Daoy (cell line): ENCODE measurements at regions not wholly inside any gene's neighbourhood (a gene's known extent, or its start where the extent isn't known, plus 50 kb on each side); places are given as distances from the start of the nearest gene placed in this dataset.

Experiments
- DNase-seq: peaks from one replicate; pipeline ENCODE4 v3.0.0-alpha.2; 2015; ENCODE audit warnings: low read depth

DNA sequence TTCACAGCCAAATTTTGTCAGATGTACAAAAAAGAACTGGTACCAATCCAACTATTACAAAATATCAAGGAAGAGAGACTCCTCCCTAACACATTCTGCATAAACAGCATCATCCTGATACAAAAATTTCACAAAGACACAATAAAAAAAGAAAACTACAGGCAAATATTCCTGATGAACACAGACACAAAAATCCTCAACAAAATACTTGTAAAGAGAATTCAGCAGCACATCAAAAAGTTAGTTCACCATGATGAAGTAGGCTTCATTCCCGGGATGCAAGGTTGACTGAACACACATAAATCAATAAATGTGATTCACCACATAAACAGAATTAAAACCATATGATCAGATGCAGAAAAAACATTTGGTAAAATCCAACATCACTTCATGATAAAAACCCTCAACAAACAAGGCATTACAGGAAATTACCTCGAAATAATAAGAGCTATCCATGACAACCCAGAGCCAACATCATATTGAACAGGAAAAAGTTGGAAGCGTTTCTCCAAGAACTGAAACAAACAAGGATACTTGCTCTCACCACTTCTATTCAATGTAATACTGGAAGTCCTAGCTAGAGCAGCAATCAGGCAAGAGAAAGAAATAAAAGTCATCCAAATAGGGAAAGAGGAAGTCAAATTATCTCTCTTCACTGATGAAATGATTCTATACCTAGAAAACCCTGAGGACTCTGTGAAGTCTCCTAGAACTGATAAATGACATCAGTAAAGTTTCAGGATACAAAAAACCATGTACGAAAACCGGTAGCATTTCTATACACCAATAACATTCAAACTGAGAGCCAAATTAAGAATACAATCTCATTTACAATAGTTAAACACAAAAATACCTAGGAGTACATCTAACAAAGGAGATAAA lies 223.1 kb downstream of the REEP3 start:
- no peak for DNase-seq

DNA sequence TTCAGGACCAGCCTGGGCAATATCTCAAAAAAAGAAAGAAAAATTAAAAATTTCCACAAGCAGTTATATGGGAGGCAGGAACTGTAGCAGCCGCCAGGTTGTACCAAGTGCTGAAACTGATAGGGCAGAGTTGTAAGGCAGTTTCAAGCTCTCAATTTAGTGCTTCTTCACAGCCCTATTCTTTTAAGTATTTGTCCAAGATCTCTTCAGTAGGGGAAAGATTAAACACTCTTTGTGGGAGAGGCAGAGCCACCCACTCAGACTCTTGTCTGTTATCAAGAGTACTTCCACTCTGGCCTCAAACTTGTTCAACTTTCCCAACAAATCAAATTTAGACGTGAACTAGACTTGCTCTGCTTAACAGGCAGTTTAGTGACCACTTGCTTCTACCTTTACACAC lies 228.7 kb downstream of the REEP3 start:
- no peak for DNase-seq

DNA sequence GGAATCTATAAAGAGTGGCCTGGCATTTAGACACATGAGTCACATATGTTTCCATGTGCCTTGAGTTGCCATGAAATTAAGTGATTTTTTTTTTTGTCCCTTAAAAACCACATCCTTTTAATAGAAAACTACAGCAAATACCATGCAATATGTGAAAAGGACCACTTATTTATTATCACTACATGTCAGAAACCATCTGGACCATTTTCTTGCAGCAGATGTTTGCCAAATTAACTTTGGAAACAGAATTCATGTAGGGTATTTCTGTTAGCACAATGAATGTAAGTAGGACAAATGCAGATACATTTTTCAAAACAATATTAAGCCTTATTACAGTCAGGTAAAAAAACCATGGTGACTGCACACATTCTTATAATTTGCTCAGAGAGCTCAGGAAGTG lies 230.6 kb downstream of the REEP3 start:
- no peak for DNase-seq

DNA sequence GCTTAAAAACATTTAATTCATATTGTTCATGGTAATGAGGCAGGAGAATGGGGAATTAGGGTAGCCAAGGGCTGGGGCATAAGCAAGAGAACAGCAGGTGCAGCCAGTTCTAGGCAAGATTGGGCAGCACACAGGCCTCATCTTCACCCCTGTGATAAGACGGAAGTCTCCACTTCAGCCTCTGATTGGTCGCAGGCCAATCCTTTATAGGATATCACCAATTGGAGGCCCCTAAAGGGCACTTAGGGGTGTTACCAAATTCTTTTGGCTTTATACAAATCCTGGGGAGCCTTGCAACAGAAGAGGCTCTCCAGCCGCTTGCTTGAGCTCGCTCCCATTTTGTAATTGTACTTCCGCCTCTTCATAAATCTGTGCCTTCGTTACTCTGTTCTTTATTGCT lies 231.1 kb downstream of the REEP3 start:
- no peak for DNase-seq

DNA sequence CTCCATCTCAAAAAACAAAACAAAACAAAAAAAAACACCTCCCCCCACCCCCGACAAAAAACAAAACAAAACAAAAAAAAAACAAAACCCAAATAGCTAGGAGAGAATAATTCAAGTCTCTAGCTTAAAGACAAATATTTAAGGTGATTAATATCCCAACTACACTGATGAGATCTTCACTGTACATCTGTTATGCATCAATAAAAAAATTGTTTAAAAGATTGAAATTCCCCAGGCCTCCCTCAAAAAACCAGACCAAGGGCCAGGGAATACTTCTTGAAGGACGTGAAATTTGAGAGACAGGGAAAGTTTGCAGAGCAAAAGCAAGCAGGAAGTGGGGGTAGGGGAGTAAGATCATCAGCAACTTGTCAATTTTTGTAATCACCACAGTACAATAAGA lies 232.6 kb downstream of the REEP3 start:
- no peak for DNase-seq

DNA sequence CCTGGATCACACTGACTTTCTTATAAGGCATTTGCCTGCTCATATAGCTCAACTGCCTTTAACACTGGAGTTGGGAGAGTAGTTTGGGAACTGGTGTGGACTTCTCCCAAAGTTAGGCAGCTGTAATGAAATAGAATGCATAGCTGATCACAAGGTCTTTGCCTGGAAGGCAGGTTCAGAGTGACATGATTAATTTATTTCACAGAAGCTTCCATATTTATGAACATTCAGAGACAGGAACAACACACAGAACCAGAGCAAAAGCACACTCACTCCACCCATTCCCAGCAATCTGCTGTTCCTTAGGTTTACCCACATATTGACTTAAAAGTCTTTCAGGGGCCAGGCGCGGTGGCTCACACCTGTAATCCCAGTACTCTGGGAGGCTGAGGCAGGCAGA lies 234.2 kb downstream of the REEP3 start:
- DNase-seq, result no peak

DNA sequence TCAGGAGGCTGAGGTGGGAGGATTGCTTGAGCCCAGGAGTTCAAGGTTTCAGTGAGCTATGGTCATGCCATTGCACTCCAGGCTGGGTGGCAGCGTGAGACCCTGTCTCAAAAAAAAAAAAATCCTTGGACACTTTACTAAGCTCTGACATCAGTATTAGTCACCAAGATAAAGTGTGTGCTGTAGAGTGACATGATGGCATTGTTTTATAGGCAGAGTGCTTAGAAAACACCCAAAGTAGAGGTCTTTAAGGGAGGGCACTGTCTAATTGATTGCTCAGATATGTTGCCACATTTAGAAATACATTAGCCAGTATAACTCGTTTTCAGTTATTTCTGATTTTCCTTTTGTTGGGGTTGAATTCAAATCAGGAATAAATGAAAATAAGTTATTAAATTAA lies 235.9 kb downstream of the REEP3 start:
- DNase-seq, result no peak

DNA sequence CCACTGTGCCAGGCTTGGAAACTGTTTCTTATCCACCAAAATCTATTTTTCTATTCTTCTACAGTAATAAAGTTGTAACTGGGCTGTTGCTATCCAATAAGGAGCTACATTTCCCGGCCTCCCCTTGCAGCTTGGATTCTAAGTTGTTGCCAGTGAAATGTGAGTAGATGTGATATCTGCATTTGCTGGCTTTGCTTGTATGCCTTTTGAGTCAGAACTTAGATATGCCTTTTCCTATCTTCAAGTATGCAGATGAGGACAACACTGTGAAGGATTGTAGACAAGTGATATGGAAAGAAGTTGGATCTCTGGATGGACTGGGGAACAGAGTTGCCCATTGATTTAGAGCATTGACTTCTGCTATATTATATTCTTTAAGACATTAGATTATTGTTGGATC lies 236.9 kb downstream of the REEP3 start:
- DNase-seq, result no peak

DNA sequence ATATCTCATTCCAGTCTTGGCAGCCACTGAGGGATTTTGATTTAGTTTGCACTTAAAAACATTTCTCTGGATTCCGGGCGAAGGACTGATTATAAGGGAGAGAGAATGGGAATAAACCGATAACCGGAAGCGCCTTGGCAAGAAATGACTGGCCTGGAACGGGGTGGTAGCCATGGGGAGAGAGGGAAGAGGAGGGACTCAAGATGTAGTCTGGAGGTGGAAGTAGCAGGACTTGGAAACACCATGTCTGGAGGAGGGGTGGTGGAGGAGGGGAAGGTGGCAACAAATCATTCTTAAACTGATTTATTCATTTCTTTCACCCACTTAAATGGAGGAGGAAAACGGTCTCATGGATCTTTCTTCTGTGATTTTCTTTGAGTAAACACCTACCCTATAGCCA lies 238.1 kb downstream of the REEP3 start:
- DNase-seq, result no peak

DNA sequence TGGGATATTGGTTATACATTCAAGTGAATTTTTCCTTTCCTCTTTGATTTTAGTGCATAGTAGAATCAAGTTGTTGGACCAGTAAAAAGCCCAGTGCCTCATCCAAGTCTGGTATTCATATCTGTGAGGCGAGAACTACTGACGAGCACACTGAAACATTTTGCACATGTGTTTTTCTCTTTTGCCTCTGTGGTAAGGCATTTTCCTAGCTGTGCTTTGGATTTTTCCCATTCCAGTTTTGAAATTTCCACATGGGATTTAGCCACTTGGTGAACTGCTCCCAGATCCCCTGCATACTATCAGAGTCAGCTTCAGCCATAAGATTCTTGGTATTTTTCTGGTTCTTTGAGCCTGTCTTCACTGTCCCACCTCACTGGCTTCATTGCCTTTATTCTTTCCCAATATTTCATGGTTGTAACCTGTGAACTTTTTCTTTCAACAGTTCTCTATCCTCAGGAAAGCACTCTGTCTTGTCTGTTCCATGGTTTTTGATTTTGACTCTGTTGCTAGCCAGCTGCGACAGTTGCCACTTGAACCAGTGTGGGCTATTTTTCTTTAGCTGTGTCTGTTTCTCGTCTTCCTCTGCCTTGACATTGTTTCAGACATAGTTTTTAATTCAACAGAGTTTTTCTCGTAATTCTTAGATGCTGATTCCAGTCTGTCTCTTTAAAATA lies 239.0 kb downstream of the REEP3 start:
- no peak for DNase-seq

DNA sequence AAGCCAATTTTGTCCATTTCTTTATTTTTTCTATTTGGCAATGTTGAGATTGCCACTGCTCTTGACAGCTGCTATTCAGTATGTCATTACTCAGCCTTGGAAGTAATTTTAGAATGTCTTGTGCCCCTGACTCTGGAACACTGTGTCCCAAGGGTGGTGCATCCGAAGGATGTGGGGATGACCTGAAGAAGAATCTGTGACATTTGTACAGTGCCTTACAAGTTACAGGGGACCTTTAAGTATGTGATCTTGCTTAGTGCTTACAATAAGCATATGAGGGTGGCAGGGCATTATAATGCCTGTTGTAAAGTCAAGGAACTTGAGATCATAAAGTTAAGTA lies 239.5 kb downstream of the REEP3 start:
- DNase-seq, result no peak

DNA sequence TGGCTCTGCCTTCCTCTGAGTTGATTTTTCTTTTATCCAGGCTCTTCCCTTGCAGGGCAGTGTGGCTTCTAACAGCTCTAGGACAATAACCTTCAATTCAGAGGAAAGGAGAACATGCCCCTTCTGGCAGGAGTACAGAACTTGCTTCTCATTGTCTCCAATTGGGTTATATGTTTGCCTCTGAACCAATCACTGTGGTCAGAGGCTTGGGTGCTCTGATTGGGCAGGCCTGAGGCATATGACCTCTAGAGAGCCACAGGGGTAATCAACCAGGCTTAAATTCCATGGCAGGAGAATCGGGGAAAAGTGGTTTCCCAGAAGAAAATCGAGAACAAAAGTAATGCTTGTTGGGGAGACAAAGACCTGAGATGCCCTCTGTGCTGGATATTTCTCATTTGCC lies 240.0 kb downstream of the REEP3 start:
- no peak for DNase-seq

DNA sequence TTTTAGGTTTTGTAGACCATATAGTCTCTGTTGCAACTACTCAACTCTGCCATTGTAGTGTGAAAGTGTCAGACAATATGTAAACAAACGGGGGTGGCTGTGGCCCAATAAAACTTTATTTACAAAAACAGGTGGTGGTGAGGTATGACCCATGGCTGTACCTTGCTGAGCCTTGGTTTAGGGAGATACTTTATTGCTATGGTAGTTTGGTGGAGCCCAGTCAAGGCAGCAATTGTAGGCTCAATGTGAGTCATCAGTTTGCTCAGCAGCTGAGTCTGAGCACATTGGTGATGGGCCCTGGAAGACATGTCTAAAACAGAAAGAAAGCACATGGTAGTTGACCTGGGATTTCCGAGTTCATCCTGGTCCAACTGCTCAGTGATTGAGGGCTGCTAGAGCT lies 242.5 kb downstream of the REEP3 start:
- no peak for DNase-seq

DNA sequence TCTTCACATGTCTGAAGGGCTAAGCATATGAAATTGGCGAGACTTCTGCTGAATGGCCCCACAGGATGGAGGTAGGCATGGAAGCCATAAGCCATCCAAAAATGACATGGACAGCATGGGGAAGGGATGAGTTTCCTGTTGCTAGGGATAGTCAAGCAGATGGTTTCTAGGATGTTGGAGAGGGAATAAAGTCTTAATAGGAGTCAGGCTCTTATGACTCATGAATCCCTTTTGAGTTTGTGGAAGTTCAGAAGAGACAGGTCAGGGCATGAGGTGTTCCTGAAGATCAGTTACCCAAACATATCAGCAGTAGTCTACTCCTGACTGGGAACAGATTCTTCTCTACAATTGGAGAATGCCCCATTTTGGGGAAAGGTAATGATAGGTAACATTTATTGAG lies 243.9 kb downstream of the REEP3 start:
- DNase-seq, result no peak

DNA sequence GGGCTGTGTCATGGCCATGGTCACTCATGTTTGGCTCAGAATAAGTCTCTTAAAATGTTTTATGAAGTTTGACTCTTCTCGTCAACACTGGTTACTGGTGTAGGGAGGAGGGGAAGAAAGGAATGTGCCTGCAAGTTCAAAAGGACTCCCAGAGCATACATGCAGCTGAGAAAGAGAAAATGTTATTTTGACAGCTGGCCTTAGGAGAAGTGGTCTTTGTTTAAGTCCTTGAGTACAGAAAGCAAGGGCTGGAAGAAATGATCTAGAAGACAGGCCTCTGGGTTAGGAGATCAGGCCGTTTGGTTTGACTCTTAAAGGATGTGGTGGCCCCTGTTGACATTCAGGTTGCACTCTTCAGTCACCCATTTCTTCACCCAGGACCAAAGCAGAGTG lies 245.5 kb downstream of the REEP3 start:
- no peak for DNase-seq

DNA sequence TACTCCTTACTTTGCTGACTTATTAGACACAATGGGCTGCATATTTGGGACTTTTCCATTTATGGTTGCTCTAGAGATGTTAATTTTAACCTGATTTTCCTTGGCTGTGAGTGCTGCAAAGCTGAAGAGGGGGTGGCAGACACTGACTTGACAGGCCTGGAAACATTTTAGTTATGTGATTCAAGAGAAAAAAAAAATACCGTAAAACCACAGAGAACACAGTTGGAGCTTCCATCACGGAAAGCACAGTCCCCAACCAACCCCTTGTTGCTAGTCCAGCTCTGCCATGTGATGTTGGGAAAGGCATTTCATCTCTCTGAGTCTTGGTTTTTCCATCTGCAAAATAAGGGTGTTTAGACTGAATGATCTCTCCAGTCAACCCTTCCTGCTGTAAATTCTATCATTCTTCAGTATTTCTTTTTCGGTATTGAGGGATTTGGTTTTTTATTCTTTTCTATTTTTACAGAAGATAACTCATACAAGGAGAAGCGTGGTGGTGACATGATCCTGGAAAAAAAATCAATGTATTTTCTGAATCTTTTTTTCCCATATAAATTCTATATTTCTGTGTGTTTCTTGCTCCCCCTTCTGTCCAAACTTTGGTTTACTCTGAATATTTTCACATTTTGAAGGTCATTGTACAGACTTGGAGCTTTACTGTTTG lies 246.1 kb downstream of the REEP3 start:
- DNase-seq, result no peak

DNA sequence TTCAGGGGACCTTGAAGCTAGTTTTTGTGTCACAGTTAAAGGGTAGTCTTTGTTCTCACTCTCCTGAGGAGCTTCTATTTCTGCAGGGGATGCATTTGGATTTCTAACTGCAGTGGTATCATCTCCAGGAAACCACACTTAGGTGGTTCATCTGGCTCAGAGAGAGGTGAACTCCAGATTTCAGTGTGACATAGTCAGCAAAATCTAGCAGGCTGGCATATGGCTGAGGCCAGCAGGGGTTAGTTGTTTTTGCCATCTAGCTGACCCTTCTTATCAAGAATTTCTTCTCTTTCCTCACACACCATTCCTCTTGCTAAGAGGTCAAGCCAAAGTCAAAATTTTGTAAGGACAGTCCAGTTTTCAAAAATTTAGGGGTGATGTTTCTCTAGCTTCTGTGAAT lies 248.2 kb downstream of the REEP3 start:
- no peak for DNase-seq

DNA sequence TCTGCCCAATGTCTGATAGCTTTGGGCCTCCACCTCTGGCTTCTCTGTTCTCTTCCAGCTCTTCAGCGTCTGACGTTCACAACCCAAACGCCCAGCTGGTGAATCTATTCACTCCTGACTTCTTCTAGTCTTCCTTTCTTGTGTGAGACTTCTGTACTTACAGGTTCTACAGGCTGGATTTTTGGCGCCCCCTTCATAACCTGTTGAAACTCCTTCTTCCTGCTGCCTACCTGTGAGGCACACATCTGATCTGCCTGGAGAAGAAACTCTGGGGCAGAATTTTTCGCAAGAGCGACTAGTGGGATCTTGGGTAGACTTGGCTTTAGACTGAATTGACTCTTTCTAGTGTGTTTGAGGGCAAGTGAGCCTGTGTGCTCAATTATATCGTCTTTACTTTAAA lies 249.3 kb downstream of the REEP3 start:
- no peak for DNase-seq

DNA sequence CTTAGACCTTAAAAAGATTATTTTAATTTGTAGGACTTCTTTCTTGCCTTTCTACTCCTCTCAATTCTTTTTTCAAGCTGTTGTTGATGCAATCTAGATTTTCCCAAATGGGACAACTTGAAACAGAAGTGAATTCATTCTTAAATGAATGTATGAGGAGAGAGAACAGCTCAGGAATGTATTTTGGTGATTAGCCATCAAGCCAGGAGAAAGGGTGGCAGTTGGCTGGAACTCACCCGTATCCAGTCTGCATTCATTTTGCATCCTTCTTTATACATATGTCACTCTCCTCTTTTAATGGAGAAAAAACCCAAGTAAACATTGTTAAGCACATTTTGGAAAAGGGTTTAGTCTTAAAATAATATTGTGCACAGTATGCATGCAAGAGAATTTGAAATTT lies 251.3 kb downstream of the REEP3 start:
- no peak for DNase-seq

DNA sequence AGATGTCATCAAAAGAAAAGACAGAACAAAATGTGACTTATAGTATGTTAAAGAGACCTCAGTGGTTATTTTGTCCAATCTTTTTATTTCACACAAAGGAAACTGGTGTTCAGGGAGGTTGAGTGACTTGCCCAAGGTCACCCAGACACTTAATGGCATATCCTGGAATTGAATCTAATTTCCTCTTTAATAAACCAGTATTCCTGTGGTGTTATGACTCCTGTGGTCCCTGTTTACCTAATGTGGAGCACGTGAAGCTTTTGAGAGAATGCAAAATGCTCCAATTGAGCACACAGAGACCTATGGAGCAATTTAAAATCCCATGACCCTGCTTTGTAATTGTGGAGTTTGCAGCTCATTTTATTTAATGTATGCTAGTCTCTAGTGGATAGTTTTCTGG lies 251.9 kb downstream of the REEP3 start:
- no peak for DNase-seq

DNA sequence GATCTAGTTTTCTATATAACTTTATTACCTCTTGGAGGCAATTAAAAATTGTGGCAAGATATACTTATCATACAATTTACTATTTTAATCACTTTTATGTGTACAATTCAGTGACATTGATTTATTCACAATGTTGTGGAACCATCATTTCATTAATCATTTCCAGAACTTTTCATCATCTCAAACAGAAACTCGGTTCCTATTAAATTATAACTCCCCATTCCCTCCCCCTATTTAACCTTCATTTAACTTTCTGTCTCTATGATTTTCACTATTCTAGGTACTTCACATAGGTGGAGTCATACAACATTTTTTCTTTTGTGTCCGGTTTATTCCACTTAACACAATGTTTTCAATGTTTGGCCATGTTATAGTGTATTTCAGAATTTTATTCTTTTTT lies 252.8 kb downstream of the REEP3 start:
- no peak for DNase-seq

DNA sequence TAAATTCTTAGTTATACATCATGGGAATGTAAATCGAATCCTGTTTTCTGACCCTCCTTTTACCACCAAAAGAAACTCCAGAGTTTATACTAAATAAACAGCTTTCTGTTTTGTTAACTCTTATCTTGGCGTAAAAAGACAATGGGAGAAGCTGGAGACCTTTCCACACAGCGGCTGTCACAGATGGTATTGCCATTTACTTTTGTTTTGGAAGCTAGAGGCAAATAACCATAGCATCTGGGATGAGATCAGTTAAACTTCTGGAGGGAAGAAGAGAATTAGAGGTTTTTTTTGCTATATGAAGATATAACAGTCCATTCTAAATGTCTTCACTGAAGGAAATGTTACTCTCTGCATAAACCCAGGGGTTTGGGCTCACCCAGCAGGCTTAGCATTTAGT lies 258.9 kb downstream of the REEP3 start:
- no peak for DNase-seq

DNA sequence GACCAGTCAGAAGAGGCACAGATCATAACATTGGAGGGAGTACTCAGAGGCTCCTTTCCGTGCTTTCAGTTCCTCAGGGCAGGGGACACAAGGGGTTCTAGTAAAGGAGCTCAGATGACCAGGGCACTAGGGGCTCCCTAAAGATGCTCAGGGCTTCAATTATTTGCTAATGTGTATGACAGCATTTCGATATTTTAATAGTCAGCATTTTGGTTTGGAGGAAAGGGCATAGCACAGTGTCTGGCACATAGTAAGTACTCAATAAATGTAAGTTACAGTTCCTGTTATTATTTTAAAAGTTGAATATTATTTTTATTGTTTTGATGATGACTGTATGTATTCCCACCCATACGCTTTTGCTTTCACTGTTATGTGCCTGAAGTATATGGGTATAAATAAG lies 260.0 kb downstream of the REEP3 start:
- no peak for DNase-seq
